HG02840 (cell line): ENCODE measurements at regions not wholly inside any gene's neighbourhood (a gene's known extent, or its start where the extent isn't known, plus 50 kb on each side); places are given as distances from the start of the nearest gene placed in this dataset.

Experiments
- ATAC-seq: cut with Tn5 transposase; IDR thresholded peaks from one replicate; pipeline ENCODE4 v1.9.1; 2021; ENCODE audit warnings: mild to moderate bottlenecking, moderate library complexity, moderate number of reproducible peaks; ENCODE audit not compliant: unreplicated experiment, low FRiP score

- no peak for ATAC-seq
These were observed 662.1 kb downstream of the TLE4 start for GRCh38 chr9:80233906-80234305.

DNA sequence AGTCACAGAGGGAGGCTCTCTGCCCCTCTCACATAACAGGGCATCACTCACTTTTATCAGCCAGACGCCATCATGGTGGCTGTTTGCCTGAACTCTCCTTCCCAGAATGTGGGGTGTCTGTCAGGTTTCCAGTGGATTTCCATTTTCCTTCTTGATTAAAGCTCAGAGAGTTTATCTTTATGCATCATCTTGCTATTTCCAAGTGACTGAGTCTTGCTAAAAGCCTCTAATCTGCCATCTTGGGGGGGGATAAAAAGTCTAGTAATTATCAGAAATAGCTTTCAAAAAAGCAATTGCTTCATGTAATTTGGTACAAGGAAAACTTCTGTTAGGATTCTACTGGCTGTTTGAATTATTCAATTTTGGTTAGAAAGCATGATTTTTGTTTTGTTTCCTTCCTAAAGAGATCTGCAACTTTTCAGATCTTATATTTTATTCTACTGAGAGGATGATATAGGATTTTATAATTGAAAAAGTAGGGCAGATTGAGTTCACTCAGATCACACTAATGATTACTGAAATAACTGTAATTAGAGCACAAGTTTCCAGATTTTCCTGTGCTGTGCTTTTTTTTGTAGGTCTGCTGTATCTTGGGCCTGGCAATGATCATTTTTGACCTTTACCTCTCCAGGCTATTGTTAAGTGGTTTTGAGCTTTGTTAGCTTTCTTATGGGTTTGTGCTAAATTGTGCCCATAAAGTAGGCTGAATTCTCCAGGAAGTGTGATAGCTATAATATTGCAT is 661.5 kb downstream of the TLE4 start:
- ATAC-seq: no peak

DNA sequence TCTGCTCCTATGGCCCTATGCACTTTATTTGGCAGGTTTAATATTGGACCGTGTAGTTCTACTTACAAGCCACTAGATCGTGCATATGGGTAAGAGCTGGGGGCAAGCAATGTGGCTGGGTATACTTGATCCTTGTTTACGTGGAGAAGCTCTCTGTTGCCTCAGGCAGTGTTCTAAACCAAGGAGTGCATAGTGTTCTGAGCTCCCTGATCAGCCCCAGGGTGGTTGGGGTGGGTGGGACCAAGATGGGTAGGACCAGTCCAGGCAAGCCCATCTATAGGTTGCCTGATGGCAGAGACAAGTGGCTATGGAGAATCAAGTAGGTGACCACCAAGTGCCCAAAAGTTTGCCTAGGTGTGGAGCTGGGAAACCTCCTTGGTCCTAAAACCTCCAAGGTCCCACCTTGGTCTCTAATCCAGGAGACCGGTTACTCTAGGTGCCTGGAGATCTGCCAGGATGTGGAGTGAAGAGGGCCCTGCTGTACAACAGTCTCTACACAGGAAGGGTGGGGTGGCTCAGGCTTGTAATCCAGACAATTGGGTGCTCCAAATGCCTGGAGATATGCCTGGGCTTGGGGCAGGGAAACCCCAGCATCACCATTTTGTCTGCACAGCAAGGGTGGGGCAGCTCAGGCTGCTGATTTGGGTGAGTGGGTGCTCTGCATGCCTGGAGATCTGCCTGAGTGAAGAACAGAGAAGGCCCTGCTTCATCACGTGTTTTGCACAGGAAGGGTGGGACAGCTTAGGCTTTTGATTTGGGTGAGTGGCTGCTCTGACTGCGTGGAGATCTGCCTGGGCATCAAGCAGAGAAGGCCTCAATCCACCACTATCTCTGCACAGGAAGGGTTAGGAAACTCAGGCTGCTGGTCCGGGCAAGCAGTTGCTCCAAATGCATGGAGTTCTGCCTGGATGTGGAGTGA is 659.8 kb downstream of the TLE4 start:
- ATAC-seq: no peak

DNA sequence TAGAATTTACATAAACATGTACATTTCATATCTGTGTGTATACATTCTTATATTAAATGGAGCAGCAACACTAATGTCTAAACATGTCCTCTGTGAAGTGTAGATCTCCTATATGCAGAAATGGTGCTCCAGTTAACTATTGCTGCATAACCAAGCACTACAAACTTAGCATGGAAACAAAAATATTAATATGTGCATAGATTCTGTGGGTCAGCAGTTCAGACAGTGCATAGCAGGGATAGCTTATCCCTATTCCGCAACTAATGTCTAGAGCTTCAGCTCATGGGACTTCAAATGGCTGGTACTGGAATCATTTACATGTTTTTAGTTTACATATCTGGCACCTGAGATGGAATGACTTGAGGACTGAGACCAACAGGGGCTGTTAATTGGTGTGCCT is 652.1 kb downstream of the TLE4 start:
- ATAC-seq: no peak

DNA sequence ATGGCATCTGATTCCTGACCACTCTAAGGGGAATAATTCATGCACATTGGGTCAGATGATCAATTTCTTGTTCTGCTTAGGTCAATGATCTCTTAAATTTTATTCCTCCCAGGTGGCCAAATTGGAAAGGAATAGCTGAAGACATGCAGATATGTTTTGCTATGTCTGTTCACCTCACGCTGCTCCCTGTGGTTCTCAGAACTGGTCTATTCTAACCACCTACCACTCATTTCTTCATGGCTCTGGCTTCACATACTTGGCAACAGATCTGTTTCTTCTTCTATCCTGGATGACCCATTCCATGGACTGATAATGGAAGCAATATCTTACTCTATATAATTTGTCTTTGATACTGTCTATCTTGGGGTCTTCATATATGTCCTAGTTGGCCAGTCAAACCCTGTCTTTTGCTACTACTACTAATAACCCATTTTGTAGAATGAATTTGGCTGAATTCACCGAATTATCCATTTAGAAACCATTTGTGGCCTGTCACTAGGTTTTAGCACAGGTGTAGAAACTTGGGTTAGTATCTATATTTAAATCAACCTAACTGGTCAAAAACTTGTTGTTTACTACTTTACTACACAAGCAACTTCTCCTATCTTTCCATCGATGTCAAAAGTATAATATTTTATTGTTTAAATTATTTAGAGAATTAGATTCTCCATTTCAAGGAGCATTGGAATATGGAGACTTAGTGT is 650.9 kb downstream of the TLE4 start:
- no peak for ATAC-seq

DNA sequence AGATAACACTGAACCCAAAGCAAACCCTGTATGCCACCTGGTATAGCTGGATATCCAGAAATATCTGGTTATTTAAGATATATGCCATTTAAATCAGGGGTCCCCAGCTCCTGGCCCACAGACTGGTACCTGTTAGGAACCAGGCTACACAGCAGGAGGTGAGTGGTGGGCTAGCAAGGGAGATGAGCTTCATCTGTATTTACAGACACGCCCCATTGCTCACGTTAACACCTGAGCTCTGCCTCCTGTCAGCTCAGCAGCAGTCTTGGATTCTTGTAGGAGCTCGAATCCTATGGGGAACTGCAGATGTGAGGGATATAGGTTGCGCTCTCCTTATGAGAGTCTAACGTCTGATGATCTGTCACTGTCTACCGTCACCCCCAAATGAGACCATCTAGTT is 646.6 kb downstream of the TLE4 start:
- no peak for ATAC-seq

GRCh38 chr9:80213613-80214012 is 641.8 kb downstream of the TLE4 start:
- no peak for ATAC-seq

GRCh38 chr9:80208696-80209095 is 636.9 kb downstream of the TLE4 start:
- no peak for ATAC-seq

DNA sequence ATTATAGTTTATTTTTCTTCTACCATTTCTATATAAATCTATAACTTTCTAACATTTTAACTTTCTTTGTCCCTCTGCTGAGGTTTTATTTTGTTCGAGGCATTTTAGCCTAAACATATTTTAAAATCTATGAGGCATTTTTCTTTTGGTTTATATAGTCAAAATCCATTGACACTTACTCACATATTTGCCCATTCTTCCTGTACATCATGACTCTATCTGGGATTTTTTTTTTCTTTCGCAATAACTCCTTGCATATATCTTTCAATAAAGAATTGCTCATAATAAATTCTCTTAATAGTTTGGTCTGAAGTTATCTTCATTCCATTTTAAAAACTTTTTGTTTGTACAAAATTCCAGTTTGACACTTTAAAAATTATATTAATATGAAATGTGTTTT is 632.3 kb downstream of the TLE4 start:
- ATAC-seq: no peak

GRCh38 chr9:80197661-80198060 is 625.9 kb downstream of the TLE4 start:
- ATAC-seq: no peak

DNA sequence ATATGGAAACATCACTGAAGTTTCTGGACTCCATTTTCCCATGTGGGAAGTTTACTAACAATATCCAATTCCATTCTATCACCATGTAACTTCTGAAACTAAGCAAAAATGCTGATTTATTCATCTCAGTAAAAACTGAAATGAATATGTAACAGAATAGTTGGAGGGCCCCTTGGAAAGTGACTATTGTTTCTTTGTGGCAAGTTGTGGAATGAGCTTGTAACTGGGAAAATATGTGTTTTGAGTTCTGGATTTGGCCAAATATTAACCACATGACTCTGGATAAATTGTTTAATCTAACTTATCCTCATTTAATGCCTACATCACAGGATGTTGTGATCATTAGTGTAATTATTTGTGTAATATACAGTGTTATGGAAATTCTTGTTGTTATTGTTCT is 619.3 kb downstream of the TLE4 start:
- ATAC-seq: no peak

DNA sequence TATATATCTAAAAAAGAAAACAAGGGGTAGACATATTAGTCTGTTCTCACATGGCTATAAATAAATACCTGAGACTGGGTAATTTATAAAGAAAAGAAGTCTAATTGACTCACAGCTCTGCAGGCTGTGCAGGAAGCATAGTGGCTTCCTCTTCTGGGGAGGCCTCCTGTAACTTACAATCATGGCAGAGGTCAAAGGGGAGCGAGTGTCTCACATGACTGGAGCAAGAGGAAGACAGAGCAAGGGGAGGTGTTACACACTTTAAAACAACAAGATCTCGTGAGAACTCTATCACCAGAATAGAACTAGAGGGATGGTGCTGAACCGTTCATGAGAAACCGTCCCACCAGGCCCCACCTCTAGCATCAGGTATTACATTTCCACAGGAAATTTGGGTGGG is 616.8 kb downstream of the TLE4 start:
- no peak for ATAC-seq

DNA sequence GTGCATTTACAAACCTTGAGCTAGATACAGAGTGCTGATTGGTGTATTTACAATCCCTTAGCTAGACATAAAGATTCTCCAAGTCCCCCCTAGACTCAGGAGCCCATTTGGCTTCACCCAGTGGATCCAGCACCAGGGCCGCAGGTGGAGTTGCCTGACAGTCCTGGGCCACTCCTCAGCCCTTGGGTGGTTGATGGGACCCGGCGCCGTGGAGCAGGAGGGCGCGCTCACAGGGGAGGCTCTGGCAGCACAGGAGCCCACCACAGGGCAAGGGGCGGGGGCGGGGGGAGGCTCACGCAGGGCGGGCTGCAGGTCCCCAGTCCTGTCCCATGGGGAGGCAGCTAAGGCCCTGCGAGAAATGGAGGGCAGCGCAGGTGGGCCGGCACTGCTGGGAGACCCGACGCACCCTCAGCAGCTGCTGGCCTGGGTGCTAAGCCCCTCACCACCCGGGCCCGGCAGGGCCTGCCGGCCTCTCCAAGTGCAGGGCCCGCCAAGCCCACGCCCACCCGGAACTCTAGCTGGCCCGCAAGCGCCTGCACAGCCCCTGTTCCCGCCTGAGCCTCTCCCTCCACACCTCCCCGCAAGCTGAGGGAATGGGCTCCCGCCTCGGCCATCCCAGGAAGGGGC is 613.5 kb downstream of the TLE4 start:
- ATAC-seq: no peak

DNA sequence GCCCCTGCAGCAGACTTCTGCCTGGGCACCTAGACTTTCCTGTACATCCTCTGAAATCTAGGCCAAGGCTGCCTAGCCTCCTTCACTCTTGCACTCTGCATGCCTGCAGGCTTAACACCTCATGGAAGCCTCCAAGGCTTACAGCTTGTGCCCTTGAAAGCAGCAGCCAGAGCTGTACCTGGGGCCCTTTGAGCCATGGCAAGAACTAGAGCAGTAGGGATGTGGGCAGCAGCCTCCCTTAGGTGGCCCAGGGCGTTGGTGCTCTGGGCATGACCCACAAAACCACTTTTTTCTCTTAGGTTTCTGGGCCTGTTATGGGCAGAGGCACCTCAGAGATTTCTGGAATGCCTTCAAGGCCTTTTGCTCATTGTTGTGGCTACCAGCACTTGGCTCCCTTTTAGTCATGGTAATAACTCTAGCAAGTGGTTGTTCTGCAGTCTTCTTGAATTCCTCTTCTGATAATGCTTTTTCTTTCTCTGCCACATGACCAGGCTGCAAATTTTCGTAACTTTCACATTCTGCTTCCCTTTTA is 606.2 kb downstream of the TLE4 start:
- no peak for ATAC-seq

DNA sequence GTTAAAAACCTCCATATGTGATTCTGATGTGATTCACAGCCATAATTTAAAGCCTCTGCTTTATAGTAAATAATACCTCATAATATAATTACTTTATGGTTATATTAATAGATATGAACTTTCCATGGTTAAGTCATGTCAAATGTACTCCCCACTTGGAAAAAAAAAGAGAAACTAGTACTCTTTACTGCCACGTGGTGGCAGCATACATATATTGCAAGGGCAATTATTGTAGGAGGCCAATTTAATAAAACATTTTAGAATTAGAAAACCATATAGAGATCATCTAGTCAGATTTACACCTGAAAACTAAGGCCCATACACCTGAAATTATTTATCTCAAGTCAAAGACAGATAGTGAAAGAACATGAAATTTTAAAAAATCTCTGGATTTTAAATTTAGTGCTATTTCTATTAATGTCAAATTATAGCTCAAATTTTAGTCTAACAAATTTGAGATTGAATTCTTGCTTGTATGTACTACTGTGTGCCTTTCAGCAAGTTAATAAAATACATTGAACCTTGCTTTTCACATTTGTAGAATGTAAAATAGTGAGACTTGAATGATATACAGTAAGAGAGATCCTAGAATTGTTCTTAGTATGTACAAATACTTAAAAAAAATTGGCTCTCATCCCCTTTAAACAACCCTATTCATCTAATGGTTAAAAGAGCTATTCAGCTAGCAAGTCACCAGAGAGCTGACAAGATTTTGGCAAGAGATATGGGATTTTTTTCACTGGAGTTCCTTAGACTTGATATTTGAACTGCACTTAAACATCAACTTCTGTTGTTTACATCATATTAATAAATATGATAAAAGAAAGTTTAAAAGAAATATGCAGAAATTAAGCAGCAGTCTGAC is 603.8 kb downstream of the TLE4 start:
- ATAC-seq: no peak

- no peak for ATAC-seq
These were observed 592.1 kb downstream of the TLE4 start for GRCh38 chr9:80163889-80164288.

- ATAC-seq: no peak
These were observed 586.9 kb downstream of the TLE4 start for GRCh38 chr9:80158554-80159170.

DNA sequence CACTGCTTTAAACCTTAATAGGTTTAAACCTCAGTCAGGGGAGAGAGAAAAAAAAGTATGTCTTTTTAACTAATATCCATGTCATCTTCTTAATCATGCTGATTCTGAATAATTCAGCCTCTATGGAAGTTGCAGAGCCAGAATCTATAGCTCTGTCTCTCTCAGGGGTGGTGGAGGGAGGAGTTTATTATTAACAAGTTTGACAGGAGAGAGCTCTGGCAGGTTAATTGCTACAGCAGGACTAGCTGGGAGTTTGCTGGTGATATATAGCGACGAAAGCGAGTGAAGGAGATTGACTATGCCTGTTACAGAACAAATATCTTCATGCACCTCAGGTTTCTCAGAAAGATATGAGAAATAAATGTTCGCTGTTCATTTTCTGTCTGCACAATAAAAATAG is 586.4 kb downstream of the TLE4 start:
- ATAC-seq: no peak

- no peak for ATAC-seq
These were observed 585.8 kb downstream of the TLE4 start for GRCh38 chr9:80157561-80157983.
